GM18498 (cell line): ENCODE measurements at regions not wholly inside any gene's neighbourhood (a gene's known extent, or its start where the extent isn't known, plus 50 kb on each side); places are given as distances from the start of the nearest gene placed in this dataset.
"Not testable (repeated sequence)": the region's sequence is repeated elsewhere in the genome, so short reads cannot be mapped to it uniquely, and the experiment has no call there.

ENCODE experiments used
- ATAC-seq: cut with Tn5 transposase; IDR thresholded peaks from one replicate; pipeline ENCODE4 v1.9.1; 2021; ENCODE audit warnings: mild to moderate bottlenecking, moderate library complexity; ENCODE audit not compliant: unreplicated experiment

DNA sequence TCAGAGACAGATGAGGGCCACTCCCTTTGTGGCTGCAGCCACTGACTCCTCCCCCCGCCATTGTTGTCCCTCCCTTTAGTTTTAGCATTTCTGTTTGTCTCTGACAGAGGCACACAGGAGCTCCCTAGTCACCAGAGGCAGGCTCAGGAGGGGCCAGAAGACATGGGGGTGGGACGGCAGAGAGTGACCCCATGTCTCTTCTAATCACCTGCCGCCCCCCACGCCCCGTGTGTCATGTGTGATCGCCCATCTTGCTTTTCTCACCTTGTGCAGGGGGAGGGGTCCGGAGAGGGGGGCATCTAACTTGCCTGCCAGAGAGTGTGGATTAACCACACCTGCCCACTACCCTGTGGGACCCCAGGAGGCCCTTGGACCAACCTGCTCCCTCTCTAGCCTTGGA is 246.7 kb upstream of the TP53TG3C start:
- not testable (repeated sequence) for ATAC-seq

DNA sequence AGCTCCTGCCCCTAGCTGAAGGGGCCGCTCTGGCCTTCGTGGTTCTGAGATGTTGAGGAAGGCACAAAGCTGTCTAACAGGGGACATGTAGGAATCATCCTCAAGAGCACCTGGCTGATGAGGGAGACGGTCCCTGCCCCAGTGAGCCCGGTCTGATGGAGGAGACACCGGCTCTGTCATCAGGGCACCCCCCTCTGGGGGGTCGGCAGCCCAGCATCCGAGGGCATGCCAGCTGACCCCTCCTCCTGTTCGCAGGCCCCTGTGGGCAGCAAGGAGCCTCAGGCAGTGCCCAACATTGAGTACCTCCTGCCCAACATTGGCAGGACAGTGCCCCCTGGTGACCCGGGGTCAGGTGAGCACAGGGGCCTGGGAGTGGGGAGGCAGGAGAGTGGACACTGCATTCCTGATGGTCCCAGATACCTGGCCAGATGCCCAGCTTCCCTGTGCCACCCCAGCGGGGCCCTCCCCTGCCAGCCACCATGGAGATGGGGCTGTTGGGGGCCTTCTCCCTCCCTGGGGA is 247.9 kb upstream of the TP53TG3C start:
- ATAC-seq, result not testable (repeated sequence)

DNA sequence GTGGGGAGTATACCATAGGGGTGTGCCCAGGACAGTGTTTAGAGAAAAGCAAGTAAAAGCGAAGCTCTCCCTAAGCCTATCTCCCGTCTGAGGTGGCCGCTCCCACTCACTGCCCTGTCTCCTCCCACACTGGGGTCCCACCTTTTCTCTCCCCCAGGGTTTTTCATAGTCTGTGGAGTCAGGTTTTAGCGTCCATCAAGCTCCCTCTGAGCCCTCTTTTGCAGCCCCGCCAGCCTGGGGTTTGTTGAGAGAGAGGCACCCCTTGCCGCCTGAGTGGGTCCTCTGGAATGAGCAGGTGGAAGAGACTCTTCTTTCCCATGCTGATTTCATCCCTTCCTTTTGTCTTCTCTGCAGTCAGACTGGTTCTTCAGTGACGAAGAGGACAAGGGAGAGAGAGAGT is 248.7 kb upstream of the TP53TG3C start:
- not testable (repeated sequence) for ATAC-seq

DNA sequence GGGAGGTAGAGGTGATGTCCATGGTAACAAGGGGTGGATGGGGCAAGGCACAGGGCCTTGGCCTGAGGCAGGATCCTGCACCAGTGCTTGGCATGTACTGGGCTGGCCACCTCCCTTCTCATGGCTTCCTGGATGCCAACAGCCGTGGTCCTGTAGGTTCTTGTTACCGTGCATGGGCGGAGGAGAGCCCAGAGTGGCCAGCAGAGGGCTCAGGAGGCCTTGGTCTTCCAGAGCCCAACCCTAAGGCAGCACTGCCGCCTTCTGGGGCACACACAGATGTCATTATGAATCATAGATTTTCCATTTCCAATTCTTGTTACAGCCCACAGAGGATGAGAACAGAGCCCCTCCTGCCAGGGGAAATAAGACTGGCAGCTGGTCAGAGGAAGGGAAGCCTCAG is 254.2 kb upstream of the TP53TG3C start:
- ATAC-seq, result not testable (repeated sequence)

DNA sequence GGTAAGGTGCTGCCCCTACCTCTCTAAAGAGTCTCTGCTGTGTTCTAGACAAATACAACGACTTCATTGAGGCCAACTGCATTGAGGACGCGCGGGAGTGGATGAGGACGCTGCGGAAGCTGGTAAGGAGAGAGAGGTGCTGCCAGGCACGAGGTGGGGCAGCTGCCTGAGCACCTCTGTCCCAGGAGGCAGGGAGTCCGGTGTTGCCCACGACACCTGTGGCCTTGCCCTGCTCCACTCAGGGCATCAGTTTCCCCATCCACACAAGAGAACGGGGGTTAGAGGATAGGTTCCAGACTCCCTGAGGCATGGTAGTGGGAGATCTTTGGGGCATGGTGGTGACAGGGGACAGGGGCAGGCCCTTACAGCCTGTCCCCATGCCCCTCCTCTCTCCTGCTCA is 256.1 kb upstream of the TP53TG3C start:
- not testable (repeated sequence) for ATAC-seq

DNA sequence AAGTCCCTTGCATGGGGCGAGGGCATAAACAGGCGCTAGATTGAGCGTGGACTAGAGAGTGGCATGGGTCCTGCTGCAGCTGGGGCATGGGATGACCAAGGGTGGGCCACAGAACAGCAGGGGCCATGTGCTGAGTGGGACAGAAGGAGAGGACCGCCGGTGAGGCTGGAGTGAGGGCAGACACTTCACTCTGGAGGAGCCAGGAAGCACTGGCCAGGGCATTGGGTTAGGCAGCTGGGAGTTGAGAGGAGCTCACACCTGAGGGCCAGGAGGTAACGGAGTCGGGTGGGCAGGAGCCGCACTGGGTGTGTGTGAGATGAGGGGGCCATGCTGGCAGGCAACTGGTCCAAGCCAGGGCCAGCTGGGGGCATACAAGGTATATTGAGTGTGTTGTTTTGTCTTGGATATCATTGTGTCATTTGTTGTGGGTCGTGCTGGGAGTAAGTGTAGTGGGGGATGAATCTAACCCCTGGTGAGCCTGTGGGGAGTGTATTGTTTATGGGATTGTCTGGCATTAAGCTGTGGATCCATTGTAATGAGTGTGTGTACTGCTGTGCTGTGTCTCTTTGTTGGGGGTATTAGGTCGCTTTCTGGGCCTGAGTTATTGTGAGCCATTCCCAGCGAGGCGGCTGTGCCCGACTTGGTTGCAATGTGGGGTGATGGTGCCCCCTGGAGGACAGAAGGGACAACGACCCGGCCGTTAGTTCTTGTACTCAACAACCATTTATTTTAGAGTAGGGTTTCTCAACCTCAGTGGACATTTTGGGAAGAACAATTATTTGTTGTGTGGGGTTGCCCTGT is 256.5 kb upstream of the TP53TG3 start:
- peak; percentile 74 for ATAC-seq

DNA sequence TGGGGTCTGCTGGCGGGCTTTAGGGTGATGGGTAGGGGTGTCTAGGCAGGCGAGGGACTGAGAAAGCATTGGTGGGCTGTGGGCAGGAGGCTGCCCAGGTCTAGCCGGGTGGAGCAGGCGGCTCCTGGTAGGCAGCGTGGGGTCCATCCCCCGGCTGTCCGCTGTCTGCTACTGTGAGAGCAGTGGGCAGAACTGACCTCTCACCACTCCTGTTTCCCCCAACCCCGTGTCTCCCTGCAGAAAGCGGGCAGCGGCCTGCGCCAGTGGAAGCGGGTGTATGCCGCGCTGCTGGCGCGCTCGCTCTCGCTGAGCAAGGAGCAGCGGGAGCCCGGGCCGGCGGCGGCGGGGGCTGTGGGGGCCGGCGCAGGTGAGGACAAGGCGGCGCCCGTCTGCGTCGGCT is 249.2 kb upstream of the TP53TG3 start:
- ATAC-seq, result not testable (repeated sequence)

DNA sequence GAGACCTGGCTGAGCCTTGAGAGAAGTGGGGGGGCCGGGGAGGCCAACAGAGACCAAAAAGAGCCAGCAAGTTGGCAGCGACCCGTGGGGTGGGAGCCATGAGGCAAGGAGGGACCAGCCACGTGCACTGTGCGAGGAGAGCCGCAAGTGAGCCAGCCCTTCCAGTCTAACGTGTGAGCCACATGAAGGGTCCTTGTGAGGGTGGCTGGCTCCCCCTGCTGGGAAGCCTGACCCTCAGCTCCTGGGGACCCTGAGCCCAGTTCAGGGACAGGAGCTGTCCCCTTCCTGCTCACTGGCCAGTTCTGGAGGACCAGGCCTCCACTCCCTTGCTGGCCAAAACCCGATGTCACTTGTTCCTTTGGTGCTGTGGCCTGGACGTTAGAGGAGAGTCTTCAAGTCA is 246.6 kb upstream of the TP53TG3 start:
- ATAC-seq, result not testable (repeated sequence)

DNA sequence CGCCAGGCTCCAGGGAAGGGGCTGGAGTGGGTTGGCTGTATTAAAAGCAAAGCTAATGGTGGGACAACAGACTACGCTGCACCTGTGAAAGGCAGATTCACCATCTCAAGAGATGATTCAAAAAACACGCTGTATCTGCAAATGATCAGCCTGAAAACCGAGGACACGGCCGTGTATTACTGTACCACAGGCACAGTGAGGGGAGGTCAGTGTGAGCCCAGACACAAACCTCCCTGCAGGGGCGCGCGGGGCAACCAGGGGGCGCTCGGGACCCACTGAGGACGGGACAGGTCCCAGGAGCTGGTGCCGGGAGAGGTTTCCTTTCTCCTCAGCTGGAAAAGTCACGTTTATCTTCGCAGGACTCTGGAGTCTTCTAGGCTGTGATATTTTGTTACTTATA is 239.4 kb upstream of the TP53TG3 start:
- ATAC-seq, result not testable (repeated sequence)

DNA sequence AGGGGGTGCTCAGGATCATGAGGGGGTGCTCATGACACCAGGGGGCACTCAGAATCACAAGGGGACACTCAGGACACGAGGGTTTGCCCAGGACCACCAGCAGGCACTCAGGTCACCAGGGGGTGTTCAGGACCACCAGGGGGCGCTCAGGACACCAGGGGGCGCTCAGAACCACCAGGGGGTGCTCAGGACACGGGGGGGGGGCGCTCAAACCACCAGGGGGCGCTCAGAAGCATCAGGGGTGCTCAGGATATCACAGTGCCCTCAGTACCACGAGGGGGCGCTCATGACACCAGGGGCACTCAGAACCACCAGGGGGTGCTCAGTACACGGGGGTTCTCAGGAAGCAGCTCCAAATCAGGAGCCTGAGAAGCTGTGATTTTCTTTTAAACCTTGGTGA is 221.8 kb upstream of the TP53TG3 start:
- not testable (repeated sequence) for ATAC-seq

DNA sequence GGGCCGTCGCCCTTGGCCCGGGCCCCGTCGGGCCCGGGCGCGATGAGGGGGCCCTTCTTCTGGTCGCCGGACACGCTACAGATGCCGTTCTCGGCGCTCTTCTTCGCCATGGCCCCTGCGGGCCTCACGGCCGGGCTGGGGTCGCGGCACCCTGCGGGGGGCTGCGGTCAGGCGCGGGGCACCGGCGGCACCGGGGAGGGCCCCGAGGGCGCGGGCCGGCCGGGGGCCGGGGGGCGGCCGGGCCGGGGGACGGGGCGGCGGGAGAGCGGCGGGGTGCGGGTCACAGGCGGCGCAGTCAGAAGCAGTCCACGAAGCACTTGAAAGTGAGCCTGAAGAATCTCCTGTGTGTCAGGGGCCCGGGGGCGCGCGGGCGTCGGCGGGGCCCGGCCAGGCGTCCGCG is 209.4 kb upstream of the TP53TG3 start:
- ATAC-seq, result not testable (repeated sequence)

DNA sequence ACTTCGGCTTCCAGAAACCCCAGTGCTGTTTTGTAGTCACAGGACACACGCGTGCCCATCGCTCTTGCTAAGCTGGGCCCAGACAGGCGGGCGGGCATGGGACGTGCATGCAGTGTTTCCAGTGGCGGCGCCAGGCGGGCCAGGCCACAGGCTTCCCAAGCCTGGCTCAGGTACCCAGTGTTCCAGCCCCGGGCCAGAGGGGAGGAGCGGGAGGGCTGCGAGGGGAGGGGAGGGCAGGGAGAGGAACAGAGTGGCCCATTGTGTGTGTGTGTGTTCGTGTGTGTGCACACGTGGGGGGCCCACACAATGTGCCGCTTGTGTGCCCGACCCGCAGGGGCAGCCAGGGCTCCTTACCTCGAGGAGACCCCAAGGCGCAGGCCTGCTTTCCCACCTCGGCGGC is 208.6 kb upstream of the TP53TG3 start:
- ATAC-seq, result not testable (repeated sequence)

DNA sequence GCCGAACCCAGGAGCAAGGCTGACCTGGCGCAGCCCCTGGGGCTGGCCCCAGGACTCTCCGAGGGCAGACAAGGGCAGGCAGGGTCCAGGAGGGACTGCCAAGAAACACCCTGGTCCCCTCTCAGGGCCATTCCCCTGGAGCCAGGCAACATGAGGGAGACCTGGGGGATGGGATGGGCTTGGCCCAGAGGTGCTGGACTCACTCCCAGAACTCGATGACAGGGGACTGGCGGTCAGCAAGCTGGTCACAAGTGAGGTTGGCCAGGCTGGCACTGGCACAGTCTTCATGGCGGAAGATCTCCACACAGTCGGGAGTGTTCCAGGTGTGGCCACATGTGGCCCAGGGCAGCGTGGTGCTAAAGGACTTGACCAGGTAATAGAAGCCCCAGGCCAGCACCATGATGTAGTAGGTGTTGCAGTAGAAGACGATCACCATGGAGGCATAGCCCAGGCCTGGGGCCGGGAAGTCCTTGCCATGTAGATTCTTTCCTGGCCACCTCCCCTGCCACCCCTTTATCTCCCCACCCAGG is 206.4 kb upstream of the TP53TG3 start:
- not testable (repeated sequence) for ATAC-seq

DNA sequence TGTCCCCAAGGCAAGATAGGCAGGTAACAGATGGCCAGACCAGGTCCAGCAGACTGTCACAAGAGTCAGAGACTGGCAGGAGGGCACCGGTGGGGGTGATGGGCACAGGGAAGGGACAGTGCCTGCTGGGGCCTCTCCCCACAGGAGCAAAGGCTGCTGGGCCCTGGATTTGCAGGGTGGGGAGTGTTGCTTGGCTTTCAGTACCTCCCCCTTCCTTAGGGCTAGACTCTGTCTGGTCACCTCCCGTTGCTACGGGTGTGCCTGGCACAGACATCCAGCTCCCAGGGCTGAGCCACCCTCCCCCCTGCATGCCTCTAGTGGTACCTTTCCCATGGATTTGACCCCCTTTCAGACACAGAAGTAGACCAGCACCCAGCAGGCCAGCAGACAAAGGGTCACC is 205.7 kb upstream of the TP53TG3 start:
- not testable (repeated sequence) for ATAC-seq

DNA sequence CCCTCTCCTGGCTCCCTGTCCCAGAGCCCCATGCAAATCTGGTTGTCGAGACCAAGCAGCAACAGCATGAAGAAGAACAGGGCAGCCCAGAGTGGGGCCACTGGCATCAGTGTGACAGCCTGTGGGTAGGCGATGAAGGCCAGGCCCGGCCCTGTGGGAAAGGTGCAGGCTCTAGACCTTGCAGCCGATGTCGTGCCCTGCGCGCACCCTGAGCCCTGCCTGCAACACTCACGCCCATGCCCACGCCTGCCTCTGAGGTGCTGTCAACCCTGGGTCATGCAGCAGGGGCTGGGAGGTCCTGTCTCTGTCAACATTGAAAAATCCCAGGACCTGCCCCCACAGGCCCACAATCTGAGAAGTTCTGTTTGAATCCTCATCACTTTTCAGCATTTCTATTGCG is 204.0 kb upstream of the TP53TG3 start:
- not testable (repeated sequence) for ATAC-seq

DNA sequence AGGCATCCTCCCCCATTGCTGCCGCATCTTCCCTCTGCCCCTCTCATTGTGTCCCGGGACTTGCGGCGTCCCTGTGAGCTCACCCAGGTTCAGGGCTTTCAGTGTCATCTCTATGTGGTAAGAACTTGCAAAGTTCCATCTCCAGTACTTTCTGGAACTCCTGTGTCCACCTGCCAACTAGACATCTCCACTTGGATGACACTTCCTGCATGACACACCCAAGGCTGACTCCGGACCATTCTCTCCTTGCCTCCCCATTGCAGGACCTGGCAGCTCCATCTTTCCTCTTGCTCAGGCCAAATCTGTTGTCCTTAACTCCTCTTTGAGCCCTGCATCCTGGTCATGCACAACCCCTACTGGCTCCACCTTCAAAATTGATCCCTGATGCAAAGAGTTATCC is 200.8 kb upstream of the TP53TG3 start:
- not testable (repeated sequence) for ATAC-seq

DNA sequence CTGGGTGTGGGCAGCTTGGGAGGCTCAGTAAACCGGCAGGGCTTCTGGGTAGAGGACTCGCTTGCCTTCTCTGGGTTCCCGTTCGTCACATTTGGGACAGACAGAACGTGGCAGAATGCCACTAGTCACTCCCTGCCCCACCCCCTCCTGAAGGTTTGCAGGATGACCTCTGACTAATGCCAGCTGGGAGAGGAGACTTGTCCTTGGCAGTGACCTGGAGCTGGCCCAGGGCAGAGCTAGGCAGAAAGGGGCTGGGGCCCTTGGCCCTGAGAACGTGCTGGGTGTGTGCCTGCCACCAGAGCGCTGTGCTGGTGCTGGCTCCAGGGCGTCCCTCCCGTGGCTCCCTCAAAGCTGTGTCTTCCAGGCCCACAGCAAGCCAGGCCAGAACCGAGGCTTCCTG is 197.8 kb upstream of the TP53TG3 start:
- ATAC-seq, result not testable (repeated sequence)

DNA sequence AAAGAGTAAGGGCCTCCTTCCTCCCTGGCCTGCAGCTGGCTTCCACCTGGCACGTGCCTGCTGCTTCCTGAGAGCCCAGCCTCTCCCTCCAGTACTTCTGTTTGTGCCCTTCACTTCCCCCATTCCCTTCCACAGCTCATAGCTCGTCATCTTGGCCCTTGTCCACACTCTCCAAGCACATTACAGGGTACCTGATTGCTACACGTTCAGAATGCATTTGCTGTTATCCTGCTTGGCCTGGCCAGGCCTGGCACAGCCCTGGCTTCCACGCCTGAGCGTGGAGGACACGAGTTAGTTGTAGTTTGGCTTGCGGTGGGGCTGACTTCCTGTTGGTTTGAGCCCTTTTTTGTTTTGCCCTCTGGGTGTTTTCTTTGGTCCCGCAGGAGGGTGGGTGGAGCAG is 197.2 kb upstream of the TP53TG3 start:
- ATAC-seq, result not testable (repeated sequence)

DNA sequence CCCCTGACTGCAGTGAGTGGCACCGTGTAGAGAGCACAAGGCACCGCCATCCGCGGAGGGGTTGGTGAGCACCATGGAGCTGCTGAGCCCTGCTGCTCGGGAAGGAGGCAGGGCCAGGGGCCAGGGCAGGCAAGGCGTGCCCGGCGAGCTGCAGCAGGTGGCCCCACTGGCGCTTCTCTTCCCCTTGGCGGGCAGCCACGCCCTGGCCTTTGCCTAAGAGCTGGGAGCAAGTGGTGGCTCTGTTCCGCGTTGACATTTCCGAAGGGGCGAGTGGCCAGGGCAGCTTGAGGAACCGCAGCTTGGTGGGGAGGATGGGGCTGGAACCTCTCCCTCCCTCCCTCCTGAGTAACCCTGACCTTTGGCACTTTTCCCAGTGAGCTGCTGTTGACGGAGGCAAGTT is 194.7 kb upstream of the TP53TG3 start:
- ATAC-seq, result not testable (repeated sequence)

DNA sequence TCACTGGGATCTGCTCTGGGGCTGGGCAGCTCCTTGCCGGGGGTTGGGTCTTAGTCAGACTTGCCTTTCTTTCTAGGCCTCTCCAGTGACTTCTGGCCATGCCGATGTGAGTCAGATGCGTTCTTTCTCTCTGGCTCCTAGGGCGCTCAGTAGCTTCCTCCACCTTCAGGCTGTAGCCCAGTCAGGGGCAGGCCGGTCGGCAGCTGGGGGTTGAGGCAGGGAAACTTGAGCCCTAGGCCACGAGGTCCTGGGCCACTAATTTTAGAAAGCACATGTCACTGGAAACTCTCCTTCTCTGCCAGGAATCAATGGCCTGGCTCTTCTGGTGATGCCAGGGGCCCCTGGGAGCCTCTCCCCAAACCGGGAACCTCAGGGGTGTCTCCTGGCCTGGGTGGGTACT is 192.4 kb upstream of the TP53TG3 start:
- ATAC-seq, result not testable (repeated sequence)

DNA sequence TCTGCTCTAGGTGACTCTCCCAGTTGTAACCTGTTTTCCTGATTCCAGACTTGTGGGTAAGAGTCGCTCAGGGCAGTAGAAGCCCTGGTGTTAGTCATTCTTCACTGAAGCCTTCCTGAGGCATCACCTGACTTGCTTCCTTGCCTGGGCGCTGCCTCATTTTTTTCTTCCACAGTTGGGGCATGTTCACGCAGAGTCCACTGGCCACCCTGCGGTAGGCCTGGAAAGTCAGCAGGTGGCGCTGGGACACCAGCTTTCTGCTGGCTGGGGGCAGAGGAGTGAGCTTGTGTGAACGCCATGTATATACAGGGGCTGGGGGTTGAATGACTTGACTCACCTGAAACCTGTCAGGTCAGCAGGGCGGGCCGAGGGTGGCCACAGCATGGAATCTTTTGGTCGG is 189.3 kb upstream of the TP53TG3 start:
- ATAC-seq, result not testable (repeated sequence)

DNA sequence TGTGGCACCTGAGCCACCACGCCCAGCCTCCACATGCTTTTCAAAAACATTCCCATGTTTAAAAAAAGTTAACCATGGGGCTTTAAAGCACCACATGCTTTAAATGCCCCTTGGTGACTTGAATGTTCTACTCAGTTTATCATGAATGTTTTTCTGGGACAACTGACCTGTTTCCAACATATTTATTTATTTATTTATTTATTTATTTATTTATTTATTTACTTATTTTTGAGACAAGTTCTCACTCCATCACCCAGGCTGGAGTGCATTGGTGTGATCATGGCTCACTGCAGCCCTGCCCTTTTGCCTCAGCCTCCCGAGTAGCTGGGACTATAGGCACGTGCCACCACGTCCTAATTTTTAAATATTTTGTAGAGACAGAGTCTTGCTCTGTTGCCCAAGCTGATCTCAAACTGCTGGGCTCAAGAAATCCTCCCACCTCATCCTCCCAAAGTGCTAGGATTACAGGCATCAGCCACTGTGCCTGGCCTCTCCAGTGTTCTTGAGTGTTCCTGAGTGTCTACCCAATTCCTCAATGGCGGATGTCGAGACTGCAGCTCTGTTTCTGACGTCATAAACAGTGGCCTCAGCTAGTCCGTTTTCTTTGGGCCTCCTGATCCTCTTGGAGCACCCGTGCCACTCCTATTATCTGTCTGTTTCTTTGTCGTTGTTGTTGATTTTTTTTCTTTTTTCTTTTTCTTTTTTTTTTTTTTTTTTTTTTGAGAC is 185.7 kb upstream of the TP53TG3 start:
- not testable (repeated sequence) for ATAC-seq
